HK-2 (cell line): ENCODE measurements at regions not wholly inside any gene's neighbourhood (a gene's known extent, or its start where the extent isn't known, plus 50 kb on each side); places are given as distances from the start of the nearest gene placed in this dataset.
"Not testable (repeated sequence)": the region's sequence is repeated elsewhere in the genome, so short reads cannot be mapped to it uniquely, and the experiment has no call there.

Source experiments
- DNase-seq: peaks from one replicate; pipeline ENCODE4 v3.0.0-alpha.2; 2018; ENCODE audit not compliant: unreplicated experiment

GRCh38 chr3:176193032-176193730 is 1004.1 kb downstream of the TBL1XR1 start:
- no peak for DNase-seq

GRCh38 chr3:176190755-176191154 is 1006.5 kb downstream of the TBL1XR1 start:
- no peak for DNase-seq

DNA sequence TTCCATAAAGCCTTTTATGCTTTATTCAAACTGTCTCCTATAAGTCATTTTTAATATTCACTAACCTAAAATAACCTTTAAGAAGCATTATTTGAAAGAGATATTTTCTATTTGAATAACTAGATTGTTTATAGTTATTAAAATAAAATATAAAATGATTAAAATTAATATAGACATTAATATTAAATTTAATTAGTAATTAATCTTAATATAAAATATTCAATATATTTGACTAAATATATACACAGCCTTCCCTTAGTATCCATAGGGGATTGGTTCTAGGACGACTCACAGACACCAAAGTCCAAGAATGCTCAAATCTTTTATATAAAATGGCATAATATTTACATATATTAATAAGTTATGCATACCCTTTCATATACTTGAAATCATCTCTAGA is 1014.1 kb downstream of the TBL1XR1 start:
- no peak for DNase-seq

- DNase-seq, result no peak
Observed at GRCh38 chr3:176174060-176174459, 1023.2 kb downstream of the TBL1XR1 start.

DNA sequence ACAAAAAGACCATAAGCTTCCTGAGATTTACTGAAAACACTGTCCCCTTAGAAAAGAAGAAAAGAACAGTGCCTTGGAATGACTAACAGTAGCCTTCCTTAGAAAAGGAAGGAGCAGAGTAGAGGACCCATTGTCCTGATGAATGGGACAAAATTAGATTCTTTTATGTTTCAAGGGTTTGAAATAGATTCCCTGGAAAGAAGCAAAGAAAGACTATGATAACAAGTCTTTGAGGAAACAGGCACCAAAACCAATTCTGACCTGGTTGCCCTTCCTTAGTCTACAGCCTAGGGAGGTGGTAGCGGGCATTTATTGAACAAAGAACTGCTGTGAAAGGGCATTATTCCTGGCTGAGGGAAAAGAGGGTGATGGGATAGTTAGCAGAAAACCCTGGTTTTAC is 1024.8 kb downstream of the TBL1XR1 start:
- DNase-seq, result no peak

DNA sequence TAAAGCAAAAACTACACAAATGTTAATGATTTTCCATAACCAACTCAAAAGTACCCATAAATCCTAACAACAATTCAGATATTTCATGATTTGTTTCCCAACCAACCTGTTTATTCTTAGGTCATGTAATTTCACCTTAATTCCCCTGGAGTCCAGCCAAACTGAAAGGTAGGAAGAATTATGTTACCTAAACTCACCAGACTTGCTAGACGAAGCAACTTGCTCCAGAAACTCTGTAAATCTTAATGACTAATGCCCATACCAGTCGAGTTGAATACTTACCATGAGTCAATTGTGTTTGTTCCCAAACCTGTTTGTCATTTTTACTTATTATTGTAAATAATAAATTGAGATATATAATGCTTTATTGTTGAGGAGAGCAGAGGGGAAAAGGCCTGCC is 1030.0 kb downstream of the TBL1XR1 start:
- DNase-seq, result no peak

DNA sequence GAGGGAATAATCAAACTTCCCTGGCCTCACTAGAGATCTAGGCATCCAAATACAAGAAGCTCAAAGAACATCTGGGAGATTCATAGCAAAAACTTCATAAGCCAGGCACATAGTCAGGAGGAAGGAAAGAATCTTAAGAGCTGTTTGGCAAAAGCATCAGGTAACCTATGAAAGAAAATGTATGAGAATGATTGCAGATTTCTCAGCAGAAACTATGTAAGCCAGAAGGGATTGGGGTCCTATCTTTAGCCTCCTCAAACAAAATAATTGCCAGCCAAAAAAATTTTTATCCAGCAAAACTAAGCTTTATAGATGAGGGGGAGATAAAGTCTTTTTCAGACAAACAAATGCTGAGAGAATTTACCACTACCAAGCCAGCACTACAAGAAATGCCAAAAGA is 1036.3 kb downstream of the TBL1XR1 start:
- DNase-seq, result no peak

GRCh38 chr3:176159796-176160195 is 1037.5 kb downstream of the TBL1XR1 start:
- DNase-seq, result no peak

DNA sequence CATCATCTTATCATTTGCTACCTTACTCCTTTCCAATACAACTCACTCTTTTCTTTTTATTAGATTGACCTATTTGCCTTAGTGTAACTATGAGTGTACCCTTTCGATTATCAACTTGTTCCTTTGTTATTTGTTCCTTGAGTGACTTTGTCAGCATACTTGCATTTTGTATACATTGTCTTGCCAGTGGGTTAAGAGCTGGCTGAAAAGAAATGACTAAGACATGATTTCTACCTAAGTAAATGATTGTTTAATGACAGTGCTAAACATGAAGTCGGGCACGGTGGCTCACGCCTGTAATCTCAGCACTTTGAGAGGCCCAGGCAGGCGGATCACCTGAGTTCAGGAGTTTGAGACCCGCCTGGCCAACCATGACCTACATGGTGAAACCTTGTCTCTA is 1042.3 kb downstream of the TBL1XR1 start:
- DNase-seq, result no peak

- DNase-seq, result no peak
Observed at GRCh38 chr3:176149567-176149966, 1047.7 kb downstream of the TBL1XR1 start.

DNA sequence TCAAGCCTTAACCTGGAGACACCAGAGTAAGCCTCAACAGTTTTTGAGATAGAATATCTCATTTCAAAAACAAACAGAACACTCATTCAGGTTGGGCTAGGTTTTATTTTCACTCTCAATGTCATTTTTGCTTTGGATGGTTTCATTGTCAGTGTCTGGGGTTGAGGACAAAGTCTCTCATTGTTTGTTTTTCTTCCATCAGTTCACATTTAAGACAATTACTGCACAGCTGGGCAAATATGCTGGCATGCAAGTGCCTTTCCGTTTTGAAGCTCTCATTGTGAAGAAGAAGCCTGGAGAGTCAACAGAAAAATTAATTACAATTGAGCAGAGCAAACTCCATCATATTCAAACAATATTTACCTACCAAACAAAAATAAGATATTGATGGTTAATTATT is 1050.0 kb downstream of the TBL1XR1 start:
- no peak for DNase-seq

- no peak for DNase-seq
Observed at GRCh38 chr3:176141837-176142236, 1055.4 kb downstream of the TBL1XR1 start.

DNA sequence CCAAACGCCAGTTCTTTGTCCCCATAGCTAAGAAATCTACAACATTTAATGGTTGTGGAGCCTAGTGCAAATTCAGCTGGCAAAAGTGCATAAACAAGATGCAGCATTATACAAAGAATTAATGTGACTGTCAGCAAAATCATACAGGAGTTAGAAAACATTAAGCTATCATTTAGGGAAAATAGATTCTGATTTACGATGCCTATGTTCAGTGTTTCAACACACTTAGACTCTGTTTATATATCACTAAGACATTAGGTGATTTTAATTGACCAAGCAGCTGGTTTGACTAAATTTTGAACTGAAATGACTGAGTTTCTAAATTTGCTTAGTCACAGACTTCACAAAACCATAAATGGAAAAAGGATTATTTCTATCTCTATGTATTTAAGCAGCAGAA is 1076.8 kb downstream of the TBL1XR1 start:
- DNase-seq, result no peak

GRCh38 chr3:176119826-176120225 is 1077.5 kb downstream of the TBL1XR1 start:
- DNase-seq, result no peak

DNA sequence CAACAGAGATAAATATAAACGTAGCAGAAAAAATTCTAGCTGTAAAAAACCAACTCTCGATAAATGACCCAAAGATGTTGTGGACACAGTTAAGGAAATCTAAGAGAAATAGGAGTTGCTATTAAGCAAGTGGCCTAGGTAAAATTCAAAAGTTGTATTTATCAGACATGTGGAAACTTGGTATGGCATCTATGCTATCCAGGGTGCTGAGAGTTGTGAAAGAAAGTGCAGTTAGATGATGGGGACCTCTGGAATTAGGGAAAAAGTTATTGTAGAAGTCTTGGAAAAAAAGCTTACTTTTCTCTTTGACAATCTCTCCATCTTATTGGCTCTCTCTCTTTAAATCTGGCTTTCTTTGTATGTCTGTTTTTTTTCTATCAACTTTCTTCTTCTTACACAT is 1090.9 kb downstream of the TBL1XR1 start:
- DNase-seq, result no peak

GRCh38 chr3:176097027-176097426 is 1100.3 kb downstream of the TBL1XR1 start:
- no peak for DNase-seq

DNA sequence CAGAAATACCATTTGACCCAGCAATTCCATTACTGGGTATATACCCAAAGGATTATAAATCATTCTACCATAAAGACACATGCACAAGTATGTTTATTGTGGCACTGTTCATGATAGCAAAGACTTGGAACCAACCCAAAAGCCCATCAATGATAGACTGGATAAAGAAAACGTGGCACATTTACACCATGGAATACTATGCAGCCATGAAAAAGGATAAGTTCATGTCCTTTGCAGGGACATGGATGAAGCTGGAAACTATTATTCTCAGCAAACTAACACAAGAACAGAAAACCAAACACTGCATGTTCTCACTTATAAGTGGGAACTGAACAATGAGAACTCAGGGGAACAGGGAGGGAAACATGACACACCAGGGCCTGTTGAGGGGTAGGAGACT is 1103.4 kb downstream of the TBL1XR1 start:
- not testable (repeated sequence) for DNase-seq

DNA sequence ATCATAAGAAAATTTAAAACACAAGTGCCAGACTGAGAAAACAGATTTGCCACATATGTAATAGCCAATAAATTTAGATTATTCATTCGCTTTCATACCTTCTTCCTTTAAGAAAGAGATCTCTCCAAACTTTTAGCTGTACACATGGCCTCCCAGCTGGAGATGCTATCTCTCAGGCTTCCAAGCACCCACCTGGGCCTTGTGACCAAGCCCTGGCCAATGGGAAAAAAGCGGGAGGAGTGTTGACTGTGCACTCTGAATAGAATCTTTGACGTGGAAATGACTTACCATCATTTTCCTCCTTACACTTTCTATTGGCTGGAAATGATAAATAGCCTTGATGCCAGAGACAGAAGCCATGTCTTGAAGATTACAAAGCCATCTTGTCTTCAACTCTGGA is 1106.6 kb downstream of the TBL1XR1 start:
- no peak for DNase-seq

DNA sequence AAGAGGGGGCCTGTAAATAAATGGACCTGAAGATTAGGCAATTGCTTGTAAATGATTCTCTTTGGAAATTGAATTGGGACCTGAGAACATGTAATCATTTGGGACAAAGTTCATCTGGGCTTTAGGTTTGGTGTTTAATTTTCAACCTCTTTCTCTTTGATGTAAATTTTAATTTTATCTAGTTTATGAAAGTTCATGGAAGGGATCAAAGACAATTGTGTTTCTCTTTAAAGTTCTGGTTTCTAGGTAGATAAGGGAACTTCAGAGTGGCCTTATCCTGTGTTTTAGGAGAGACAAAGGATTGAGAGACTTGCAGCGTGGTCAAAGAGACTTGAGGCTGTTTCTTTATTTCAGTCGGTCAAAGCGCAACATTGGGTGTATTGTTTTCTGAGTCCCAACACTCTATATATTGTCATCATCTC is 1108.3 kb downstream of the TBL1XR1 start:
- no peak for DNase-seq

DNA sequence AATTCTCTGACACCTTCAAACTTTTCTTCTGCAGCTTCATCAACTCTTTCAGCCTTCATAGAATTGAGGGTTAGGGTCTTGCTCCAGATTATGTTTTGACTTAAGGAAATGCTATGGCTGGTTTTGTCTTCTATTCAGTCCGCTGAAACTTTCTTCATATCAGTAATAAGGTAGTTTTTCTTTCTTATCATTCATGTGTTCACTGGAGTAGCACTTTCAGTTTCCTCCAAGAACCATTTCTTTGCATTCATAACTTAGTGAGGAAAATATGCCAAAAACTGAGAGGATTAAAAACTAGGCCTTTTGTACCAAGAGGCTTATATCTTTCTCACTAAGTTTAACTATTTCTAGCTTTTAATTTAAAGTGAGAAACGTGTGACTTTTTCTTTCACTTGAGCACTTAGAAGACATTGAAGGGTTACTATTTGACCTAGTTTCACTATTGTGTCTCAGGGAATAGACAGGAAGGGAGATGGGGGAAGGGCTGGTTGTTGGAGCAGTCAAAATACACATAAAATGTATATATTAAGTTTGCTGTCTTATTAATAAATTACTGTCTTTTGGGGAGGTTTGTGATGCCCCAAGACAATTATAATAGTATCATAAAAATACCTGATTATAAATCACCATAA is 1110.1 kb downstream of the TBL1XR1 start:
- DNase-seq, result no peak

DNA sequence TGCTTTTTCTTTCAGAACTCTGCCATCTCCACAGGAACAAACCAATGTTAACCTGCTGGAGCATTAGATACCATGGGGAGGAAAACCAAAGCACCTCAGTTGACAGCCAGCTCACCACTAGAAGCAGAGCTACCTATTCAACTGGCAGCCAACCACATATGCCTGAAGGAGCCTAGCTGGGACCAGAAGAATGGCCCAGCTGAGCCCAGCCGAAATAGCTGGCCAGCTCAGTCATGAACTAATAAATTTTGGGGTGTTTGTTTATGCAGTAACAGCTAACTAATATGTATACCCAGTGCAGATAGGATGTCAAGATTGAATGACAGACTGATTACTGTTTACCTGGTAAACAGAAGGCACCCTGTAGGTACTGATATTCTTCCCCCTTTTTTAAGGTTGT is 1117.5 kb downstream of the TBL1XR1 start:
- DNase-seq, result no peak

GRCh38 chr3:176078906-176079305 is 1118.4 kb downstream of the TBL1XR1 start:
- no peak for DNase-seq

DNA sequence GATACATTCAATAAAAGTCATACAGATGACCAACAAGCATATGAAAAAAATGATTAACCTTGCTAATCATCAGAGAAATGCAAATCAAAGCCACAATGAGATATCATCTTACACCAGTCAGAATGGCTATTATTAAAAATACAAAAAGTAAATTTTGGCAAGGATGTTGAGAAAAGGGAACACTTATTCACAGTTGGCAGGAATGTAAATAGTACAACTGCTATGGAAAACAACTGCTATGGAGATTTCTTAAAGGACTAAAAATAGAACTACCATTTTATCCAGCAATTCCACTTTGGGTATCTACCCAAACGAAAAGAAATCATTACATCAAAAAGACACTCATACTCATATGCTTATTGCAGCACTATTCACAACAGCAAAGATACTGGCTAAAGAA is 1121.8 kb downstream of the TBL1XR1 start:
- DNase-seq, result no peak

DNA sequence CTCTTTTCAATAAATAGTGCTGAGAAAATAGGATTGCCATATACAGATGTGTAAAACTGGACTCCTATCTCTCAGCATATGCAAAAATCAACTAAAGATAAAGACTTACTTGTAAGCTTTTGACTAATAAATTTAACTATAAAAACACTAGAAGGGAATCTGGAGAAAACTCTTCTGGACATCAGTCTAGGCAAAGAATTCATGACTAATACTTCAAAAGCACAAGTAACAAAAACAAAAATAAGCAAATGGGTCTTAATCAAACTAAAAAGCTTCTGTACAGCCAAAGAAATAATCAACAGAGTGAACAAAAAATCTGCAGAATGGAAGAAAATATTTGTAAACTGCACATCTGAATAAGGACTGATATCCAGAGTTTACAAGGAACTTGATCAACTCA is 1122.2 kb downstream of the TBL1XR1 start:
- DNase-seq, result no peak
